Mesodermal cell (in vitro differentiated cells): ENCODE measurements at regions not wholly inside any gene's neighbourhood (a gene's known extent, or its start where the extent isn't known, plus 50 kb on each side); places are given as distances from the start of the nearest gene placed in this dataset.

Source experiments
- H3K27ac ChIP-seq: 2 replicates; pipeline ENCODE4 v1.7.0; 2013; ENCODE audit warnings: mild to moderate bottlenecking, low read depth, low read length, moderate library complexity; ENCODE audit not compliant: severe bottlenecking
- H3K36me3 ChIP-seq: 2 replicates; pipeline ENCODE4 v1.7.1; 2013; ENCODE audit warnings: mild to moderate bottlenecking, low read length, moderate library complexity; ENCODE audit not compliant: control insufficient read depth, insufficient read depth
- H3K4me1 ChIP-seq: one replicate; pipeline ENCODE4 v1.7.1; 2013; ENCODE audit warnings: mild to moderate bottlenecking, low read length; ENCODE audit not compliant: insufficient read depth, control insufficient read depth, poor library complexity, severe bottlenecking
- H3K4me3 ChIP-seq: 2 replicates; pipeline ENCODE4 v1.7.0; 2013; ENCODE audit warnings: low read length, control low read depth, mild to moderate bottlenecking; ENCODE audit not compliant: insufficient read depth, poor library complexity, severe bottlenecking; ENCODE audit errors: extremely low read depth
- H3K9me3 ChIP-seq: 2 replicates; pipeline ENCODE4 v1.7.1; 2013; ENCODE audit warnings: mild to moderate bottlenecking, low read length, moderate library complexity; ENCODE audit not compliant: control insufficient read depth
- WGBS, 2 experiments: methylation state at CpG; one replicate each; pipeline ENCODE4 v1.1.5; 2013; ENCODE audit warnings: missing lambda C conversion rate in 2 of 2; ENCODE audit not compliant: insufficient coverage in 2 of 2; 5-methylcytosine and 5-hydroxymethylcytosine counted together

DNA sequence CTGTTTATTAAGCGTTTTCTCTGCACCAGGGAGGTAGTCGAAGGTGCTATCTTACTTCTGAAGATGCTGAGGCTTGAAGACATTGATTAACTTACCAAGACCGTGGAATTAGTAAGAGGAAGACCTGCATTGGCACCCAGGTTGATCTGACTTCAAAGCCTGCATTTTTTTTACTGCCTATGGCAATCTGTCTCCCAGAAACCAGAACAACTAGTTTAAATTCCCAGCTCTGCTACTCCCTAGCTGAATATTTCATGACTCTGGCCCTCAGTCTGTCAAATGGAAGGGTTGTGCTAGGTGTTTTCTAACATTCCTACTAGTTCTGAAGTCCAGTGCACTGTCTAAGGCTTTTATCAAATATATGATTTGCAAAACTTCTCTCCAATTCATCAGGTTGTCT lies 52.0 kb upstream of the GRAMD1B start:
- H3K36me3 ChIP-seq: no peaks in the 10 kb centered on the region
- H3K9me3 ChIP-seq: no peaks in the 10 kb centered on the region
- peaks cover 17% of the 10 kb centered on the region for H3K4me1 ChIP-seq
- H3K4me3 ChIP-seq: no peak overlapping the region
- H3K27ac ChIP-seq: no peak overlapping the region
- WGBS, 2 experiments: 83 to 97% methylated on average over 3 of the region's 3 CpGs

- 43 to 44% methylated on average over 3 to 5 of the region's 5 CpGs for WGBS, 2 experiments
- H3K36me3 ChIP-seq: no peaks in the 10 kb centered on the region
- H3K4me3 ChIP-seq: no peak overlapping the region
- H3K9me3 ChIP-seq: no peaks in the 10 kb centered on the region
- H3K27ac ChIP-seq: peak overlapping the region; percentile 26
- peaks cover 17% of the 10 kb centered on the region for H3K4me1 ChIP-seq
Observed at GRCh38 chr11:123377355-123377754, 52.7 kb upstream of the GRAMD1B start.

DNA sequence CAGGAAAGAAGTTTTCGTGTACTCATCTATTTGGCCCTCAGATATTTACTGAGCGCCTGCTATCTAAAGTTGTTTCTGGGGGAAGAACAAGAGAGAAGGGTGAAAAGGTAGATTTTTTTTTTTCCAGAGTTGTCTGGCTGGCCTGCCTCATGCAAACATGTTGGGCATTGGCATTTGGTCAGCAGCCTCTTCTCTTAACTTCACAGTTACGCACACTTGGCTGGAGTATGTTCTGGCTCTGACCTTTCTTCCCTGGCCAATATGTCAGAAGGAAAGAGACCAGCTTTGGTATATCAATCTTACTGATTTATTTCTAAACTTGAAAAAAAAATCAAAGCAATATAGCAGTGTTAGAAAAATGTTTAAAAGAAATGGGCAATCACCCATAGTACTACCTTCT lies 54.2 kb upstream of the GRAMD1B start:
- Histone ChIP-seq H3K9me3 (no peaks in the 10 kb centered on the region), H3K36me3 (no peaks in the 10 kb centered on the region), H3K27ac (no peak overlapping the region), H3K4me3 (no peak overlapping the region), H3K4me1 (peaks cover 17% of the 10 kb centered on the region)
- 93 to 100% methylated on average over 2 of the region's 3 CpGs for WGBS, 2 experiments

DNA sequence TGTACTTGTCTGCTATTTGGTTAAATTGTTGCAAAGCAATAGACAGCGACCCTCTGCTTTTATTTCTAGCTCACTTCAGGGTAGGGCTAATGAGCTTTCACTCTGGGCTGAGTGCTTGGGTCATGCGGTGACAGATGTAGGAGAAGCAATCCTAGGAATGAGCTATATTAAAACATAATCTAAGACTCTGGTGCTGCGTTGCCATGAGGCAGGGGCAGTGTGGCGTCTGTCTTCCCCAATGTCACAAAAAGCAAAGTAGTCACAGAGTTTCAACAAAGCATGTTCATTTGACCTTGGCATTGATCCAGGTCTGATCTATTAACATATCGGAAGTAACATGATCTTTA lies 55.5 kb upstream of the GRAMD1B start:
- 90 to 92% methylated on average over 2 to 4 of the region's 5 CpGs for WGBS, 2 experiments
- H3K36me3 ChIP-seq: no peaks in the 10 kb centered on the region
- no peak overlapping the region for H3K27ac ChIP-seq

GRCh38 chr11:123373754-123374621 lies 56.1 kb upstream of the GRAMD1B start:
- Histone ChIP-seq H3K9me3 (no peaks in the 10 kb centered on the region), H3K4me1 (peaks cover 17% of the 10 kb centered on the region), H3K36me3 (no peaks in the 10 kb centered on the region), H3K4me3 (no peak overlapping the region), H3K27ac (no peak overlapping the region)
- WGBS, 2 experiments: 60 to 91% methylated on average over 1 to 3 of the region's 4 CpGs

More for the DNA sequence above, 55.5 kb upstream of the GRAMD1B start:
- peaks cover 17% of the 10 kb centered on the region for H3K4me1 ChIP-seq
- H3K9me3 ChIP-seq: no peaks in the 10 kb centered on the region
- H3K4me3 ChIP-seq: no peak overlapping the region

DNA sequence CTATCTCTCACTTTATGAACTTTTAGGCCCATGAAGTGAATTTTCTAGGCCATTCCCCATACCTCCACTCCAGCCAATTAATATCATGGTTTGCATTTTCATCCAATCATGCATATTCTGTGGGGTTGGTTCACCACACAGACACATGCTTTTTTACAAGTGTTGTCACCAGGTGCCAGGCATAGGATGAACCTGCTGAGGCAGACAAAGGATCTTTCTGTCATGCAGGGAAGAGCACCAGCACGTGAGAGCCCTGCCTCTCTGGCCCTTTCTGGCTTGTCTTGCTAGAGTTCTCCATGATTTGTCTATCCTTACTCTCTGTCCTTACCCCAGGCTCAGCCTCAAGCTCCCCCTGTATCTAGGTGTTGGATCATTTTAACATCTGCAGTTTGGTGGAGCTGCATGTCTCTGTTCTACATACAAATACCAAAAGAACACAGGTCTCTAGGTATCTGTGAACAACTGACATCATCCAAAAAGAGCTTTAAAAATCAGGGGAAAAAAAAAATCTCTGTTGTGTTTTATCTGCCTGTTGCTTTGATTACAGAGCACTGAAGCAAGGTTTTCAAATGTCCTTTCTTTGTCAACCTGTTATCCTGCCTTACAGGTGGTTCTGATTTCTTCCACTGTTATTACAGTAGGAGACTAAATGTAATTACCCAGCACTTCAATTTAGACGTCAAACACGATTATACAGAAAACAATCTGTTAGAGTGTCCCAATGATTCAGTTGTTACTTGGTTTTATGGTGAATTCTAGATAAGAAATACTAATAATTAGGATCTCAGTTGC lies 58.4 kb upstream of the GRAMD1B start:
- Histone ChIP-seq H3K36me3 (no peaks in the 10 kb centered on the region), H3K9me3 (no peaks in the 10 kb centered on the region), H3K4me3 (no peak overlapping the region), H3K27ac (no peak overlapping the region), H3K4me1 (no peaks in the 10 kb centered on the region)
- WGBS, 2 experiments: 11 to 36% methylated on average over 1 of the region's 3 CpGs

- Histone ChIP-seq H3K27ac (no peak overlapping the region), H3K36me3 (no peaks in the 10 kb centered on the region), H3K4me3 (no peak overlapping the region), H3K9me3 (no peaks in the 10 kb centered on the region), H3K4me1 (no peaks in the 10 kb centered on the region)
- 82 to 100% methylated on average over 2 to 4 of the region's 6 CpGs for WGBS, 2 experiments
Observed at GRCh38 chr11:123366924-123367323, 63.1 kb upstream of the GRAMD1B start.

GRCh38 chr11:123365955-123366354 lies 64.1 kb upstream of the GRAMD1B start:
- Histone ChIP-seq H3K36me3 (no peaks in the 10 kb centered on the region), H3K4me3 (no peak overlapping the region), H3K4me1 (no peaks in the 10 kb centered on the region), H3K9me3 (no peaks in the 10 kb centered on the region), H3K27ac (no peak overlapping the region)
- 54% methylated on average over 2 of the region's 2 CpGs; no CpG with 5 or more reads in 1 of the 2 experiments for WGBS, 2 experiments

- WGBS, 2 experiments: 93 to 94% methylated on average over 7 to 9 of the region's 9 CpGs
- H3K4me3 ChIP-seq: no peak overlapping the region
- H3K4me1 ChIP-seq: no peaks in the 10 kb centered on the region
- no peaks in the 10 kb centered on the region for H3K9me3 ChIP-seq
- H3K36me3 ChIP-seq: no peaks in the 10 kb centered on the region
- H3K27ac ChIP-seq: no peak overlapping the region
Observed at GRCh38 chr11:123364080-123364479, 66.0 kb upstream of the GRAMD1B start.

DNA sequence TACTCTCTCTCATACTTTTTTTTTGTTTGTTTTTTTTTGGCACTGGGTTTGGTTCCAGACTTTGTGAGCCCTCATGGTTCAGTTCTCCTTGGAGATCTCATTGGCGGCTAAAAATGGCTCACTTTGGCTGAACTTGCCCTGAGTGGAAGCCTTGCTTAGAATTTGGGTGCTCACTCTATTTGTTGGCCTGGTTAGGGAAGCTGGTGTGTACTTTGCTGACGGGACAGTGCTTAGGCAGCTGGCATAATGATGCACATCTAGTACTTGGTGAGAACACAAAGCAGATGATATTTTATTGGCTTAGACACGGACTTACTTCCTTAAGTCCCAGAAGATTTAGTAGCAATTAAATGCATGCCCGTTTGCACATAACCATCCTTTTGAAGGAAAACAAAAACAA lies 66.5 kb upstream of the GRAMD1B start:
- 100% methylated on average over 1 of the region's 4 CpGs for WGBS, 2 experiments
- Histone ChIP-seq H3K9me3 (no peaks in the 10 kb centered on the region), H3K27ac (no peak overlapping the region)

GRCh38 chr11:123362941-123363340 lies 67.1 kb upstream of the GRAMD1B start:
- Histone ChIP-seq H3K9me3 (no peaks in the 10 kb centered on the region), H3K4me1 (no peaks in the 10 kb centered on the region), H3K36me3 (no peaks in the 10 kb centered on the region), H3K27ac (no peak overlapping the region), H3K4me3 (no peak overlapping the region)
- WGBS, 2 experiments: 79 to 93% methylated on average over 4 of the region's 9 CpGs

More for the DNA sequence above, 66.5 kb upstream of the GRAMD1B start:
- no peaks in the 10 kb centered on the region for H3K4me1 ChIP-seq
- no peak overlapping the region for H3K4me3 ChIP-seq
- H3K36me3 ChIP-seq: no peaks in the 10 kb centered on the region
